Uterus (tissue), 3 donors: ENCODE measurements at regions not wholly inside any gene's neighbourhood (a gene's known extent, or its start where the extent isn't known, plus 50 kb on each side); places are given as distances from the start of the nearest gene placed in this dataset.

Experiments used
- DNase-seq, 2 donors: peaks; one replicate each; pipeline ENCODE4 v3.0.0-alpha.2; 2019 to 2020
- H3K27ac ChIP-seq, 2 donors: fragments of 200-600 bp; sonication (generic); 1 replicate in 1 of 2; 2 replicates in 1 of 2; pipeline ENCODE4 v1.5.1; 2016 to 2018
- H3K27me3 ChIP-seq, 2 donors: fragments of 200-600 bp; sonication (generic); one replicate each; pipeline ENCODE4 v1.5.1; 2018 to 2019; ENCODE audit warnings: control low read depth in 1 of 2
- H3K36me3 ChIP-seq, 2 donors: fragments of 200-600 bp; sonication (generic); one replicate each; pipeline ENCODE4 v1.5.1; 2019; ENCODE audit warnings: control low read depth in 1 of 2
- H3K4me1 ChIP-seq, 2 donors: fragments of 200-600 bp; sonication (generic); one replicate each; pipeline ENCODE4 v1.5.1; 2018 to 2019; ENCODE audit warnings: control low read depth in 1 of 2
- H3K4me3 ChIP-seq, 2 donors: fragments of 200-600 bp; sonication (generic); 1 replicate in 1 of 2; 2 replicates in 1 of 2; pipeline ENCODE4 v1.5.1; 2018 to 2019; ENCODE audit warnings: mild to moderate bottlenecking in 1 of 2
- H3K9me3 ChIP-seq, 2 donors: fragments of 200-600 bp; sonication (generic); one replicate each; pipeline ENCODE4 v1.5.1; 2019; ENCODE audit warnings: control low read depth in 1 of 2
- POLR2A ChIP-seq, 2 donors: fragments of 450-650 bp; IDR thresholded peaks; one replicate each; pipeline ENCODE4 v1.6.1; 2016; ENCODE audit warnings: antibody characterized with exemption in 2 of 2, mild to moderate bottlenecking in 1 of 2, moderate library complexity in 1 of 2
- intact Hi-C: fragments of 100-400 bp; cut with DNase I; formaldehyde crosslinking; loops from one replicate; pipeline ENCODE4 v1.15.1; 2023; ENCODE audit warnings: low total_unique reads
- TF ChIP-seq, protein P1 (sequence below), 4 experiments: fragments of 200-600 bp in 2 of 4; fragments of 450-650 bp in 2 of 4; sonication (generic) in 2 of 4; IDR thresholded peaks; one replicate each; pipeline ENCODE4 v1.5.1; 2016 to 2019; ENCODE audit warnings: antibody characterized with exemption in 4 of 4, mild to moderate bottlenecking in 2 of 4, moderate library complexity in 1 of 4
- donor health status: DM: yes; HTN: yes; CAD: no.

DNA sequence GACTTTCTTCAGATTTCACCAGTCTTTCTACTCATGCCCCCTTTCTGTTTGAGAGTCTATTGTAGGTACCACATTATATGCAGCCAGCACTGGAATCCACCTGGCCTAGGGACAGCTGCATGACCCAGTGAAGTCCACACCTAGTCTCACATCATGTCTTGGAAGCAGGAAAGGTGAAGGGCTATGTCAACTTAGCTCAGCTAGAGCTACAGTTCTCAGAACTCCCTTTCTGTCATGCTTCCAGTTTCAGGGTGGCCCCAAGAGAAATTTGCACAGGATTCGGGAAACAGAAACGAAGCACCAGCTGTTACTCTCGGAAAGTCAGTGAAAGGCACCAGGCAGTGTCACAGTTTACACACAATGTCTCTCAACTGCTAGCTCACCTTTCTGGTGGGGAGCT lies 51.6 kb upstream of the NLRP1 start:
- intact Hi-C loops = no loop called here
- no peaks in the 10 kb centered on the region for H3K27me3 ChIP-seq
- H3K27ac ChIP-seq = no peak overlapping the region
- no peaks in the 10 kb centered on the region for H3K9me3 ChIP-seq
- no peak for TF ChIP-seq POLR2A (IDR thresholded peaks at IDR 0.05)
- TF ChIP-seq, protein P1, sequence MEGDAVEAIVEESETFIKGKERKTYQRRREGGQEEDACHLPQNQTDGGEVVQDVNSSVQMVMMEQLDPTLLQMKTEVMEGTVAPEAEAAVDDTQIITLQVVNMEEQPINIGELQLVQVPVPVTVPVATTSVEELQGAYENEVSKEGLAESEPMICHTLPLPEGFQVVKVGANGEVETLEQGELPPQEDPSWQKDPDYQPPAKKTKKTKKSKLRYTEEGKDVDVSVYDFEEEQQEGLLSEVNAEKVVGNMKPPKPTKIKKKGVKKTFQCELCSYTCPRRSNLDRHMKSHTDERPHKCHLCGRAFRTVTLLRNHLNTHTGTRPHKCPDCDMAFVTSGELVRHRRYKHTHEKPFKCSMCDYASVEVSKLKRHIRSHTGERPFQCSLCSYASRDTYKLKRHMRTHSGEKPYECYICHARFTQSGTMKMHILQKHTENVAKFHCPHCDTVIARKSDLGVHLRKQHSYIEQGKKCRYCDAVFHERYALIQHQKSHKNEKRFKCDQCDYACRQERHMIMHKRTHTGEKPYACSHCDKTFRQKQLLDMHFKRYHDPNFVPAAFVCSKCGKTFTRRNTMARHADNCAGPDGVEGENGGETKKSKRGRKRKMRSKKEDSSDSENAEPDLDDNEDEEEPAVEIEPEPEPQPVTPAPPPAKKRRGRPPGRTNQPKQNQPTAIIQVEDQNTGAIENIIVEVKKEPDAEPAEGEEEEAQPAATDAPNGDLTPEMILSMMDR (IDR thresholded peaks at IDR 0.05) = no peak
- no peaks in the 10 kb centered on the region for H3K36me3 ChIP-seq
- H3K4me1 ChIP-seq = no peaks in the 10 kb centered on the region
- H3K4me3 ChIP-seq = no peak overlapping the region
- no peak for DNase-seq

DNA sequence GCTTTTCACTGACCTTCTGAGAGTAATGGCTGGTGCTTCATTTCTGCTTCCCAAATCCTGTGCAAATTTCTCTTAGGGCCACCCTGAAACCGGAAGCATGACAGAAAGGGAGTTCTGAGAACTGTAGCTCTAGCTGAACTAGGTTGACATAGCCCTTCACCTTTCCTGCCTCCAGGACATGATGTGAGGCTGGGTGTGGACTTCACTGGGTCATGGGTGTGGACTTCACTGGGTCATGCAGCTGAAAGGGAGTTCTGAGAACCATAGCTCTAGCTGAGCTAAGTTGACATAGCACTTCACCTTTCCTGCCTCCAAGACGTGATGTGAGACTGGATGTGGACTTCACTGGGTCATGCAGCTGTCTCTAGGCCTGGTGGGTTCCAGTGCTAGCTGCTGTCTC lies 54.3 kb upstream of the NLRP1 start:
- Histone ChIP-seq H3K36me3 (no peaks in the 10 kb centered on the region), H3K27me3 (no peaks in the 10 kb centered on the region), H3K27ac (no peak overlapping the region), H3K4me3 (no peak overlapping the region), H3K9me3 (no peaks in the 10 kb centered on the region), H3K4me1 (no peaks in the 10 kb centered on the region)
- intact Hi-C loops = no loop called here
- no peak for DNase-seq
- TF ChIP-seq, protein P1 (IDR thresholded peaks at IDR 0.05) = no peak
- no peak for TF ChIP-seq POLR2A (IDR thresholded peaks at IDR 0.05)

DNA sequence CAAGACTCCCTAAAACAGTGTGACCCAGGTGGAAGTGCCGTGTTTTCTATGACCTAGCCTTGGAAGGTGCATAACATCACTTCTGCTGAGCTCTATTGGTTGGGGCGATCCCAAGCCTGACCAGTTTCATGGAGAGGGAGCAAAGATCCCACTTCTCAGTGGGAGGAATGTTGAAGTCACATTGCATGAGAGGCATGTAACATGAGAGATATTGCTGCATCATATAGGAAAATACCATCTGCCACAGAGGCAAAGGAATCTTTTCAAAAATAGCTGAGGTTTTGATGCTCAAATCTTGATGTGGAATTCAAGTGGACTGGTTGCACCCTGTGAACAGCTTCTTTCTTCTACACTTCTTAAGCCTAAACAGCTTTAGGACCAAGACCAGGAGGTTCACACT lies 56.4 kb upstream of the NLRP1 start:
- DNase-seq = no peak
- Histone ChIP-seq H3K4me3 (no peak overlapping the region), H3K9me3 (no peaks in the 10 kb centered on the region), H3K27me3 (no peaks in the 10 kb centered on the region), H3K27ac (no peak overlapping the region), H3K36me3 (no peaks in the 10 kb centered on the region), H3K4me1 (no peaks in the 10 kb centered on the region)
- no peak for TF ChIP-seq POLR2A (IDR thresholded peaks at IDR 0.05)
- TF ChIP-seq, protein P1 (IDR thresholded peaks at IDR 0.05) = no peak
- intact Hi-C loops = no loop called here

DNA sequence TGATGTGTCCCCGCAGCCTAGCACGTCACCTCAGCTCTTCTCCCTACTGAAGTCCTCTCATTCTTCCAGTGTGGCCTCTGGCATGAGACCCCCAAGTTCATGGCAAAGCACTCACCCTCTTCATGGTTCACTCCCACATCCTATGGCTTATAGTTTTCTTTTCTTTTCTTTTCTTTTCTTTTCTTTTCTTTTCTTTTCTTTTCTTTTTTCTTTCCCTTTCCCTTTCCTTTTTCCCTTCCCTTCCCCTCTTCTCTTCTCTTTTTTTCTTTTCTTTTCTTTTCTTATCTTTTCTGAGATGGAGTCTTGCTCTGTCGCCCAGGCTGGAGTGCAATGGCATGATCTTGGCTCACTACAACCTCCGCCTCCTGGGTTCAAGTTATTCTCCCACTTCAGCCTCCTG lies 58.4 kb upstream of the NLRP1 start:
- DNase-seq = no peak
- TF ChIP-seq POLR2A (IDR thresholded peaks at IDR 0.05) = no peak
- intact Hi-C loops = no loop called here
- Histone ChIP-seq H3K27ac (no peak overlapping the region), H3K36me3 (no peaks in the 10 kb centered on the region), H3K4me3 (no peak overlapping the region), H3K27me3 (no peaks in the 10 kb centered on the region), H3K4me1 (no peaks in the 10 kb centered on the region), H3K9me3 (no peaks in the 10 kb centered on the region)

DNA sequence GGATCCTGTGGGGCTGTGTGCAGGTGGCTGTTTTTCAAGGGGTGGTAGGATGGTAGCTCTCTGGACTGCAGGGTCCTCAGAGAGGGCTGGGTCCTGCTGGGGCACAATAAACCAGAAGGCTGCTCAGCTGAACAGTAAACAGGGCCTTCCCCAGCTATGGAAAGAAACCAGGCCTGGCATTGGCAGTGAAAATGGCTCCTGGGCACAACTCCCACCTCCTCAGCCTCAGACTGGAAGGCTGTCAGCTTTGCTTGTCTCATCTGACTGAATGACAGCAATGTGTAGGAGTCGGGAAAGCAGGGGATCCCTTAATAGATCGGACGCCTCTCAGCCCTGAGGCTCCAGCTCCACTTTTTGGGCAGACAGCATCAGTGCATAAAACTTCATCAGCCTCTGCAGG lies 59.8 kb upstream of the NLRP1 start:
- Histone ChIP-seq H3K4me1 (no peaks in the 10 kb centered on the region), H3K27me3 (no peaks in the 10 kb centered on the region), H3K27ac (no peak overlapping the region), H3K9me3 (no peaks in the 10 kb centered on the region), H3K36me3 (no peaks in the 10 kb centered on the region), H3K4me3 (no peak overlapping the region)
- TF ChIP-seq, protein P1 (IDR thresholded peaks at IDR 0.05) = no peak
- intact Hi-C loops = no loop called here
- no peak for DNase-seq

DNA sequence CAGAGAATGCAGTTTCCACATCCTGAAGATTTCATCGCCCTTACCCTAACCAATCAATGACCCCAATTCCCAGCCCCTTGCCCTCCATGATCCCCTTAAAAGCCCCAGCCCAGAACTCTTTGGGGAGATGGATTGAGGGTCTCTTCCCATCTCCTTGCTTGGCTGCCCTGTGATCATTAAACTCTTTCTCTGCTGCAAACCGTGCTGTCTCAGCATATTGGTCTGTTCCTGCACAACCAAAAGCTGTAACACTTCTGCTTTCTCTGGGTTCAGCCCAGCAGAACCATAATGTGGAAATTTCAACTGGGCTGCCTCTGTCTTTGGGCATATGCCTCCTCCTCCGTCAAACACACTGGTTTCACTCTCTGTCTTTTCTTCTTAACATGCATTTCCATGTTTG lies 67.0 kb upstream of the NLRP1 start:
- no peaks in the 10 kb centered on the region for H3K36me3 ChIP-seq
- no peak overlapping the region for H3K27ac ChIP-seq
- no peak overlapping the region for H3K4me3 ChIP-seq
- no peak for TF ChIP-seq POLR2A (IDR thresholded peaks at IDR 0.05)
- TF ChIP-seq, protein P1 (IDR thresholded peaks at IDR 0.05) = no peak
- H3K9me3 ChIP-seq = no peaks in the 10 kb centered on the region
- no peak for DNase-seq
- H3K4me1 ChIP-seq = no peaks in the 10 kb centered on the region
- no peaks in the 10 kb centered on the region for H3K27me3 ChIP-seq
- intact Hi-C loops = no loop called here
